IMR-90 (cell line): ENCODE measurements at regions not wholly inside any gene's neighbourhood (a gene's known extent, or its start where the extent isn't known, plus 50 kb on each side); places are given as distances from the start of the nearest gene placed in this dataset.

Experiments used
- BHLHE40 ChIP-seq: fragments of 150-350 bp; IDR thresholded peaks from 2 replicates; pipeline ENCODE4 v1.6.1; 2016; ENCODE audit warnings: mild to moderate bottlenecking, low read depth, low read length
- CEBPB ChIP-seq: IDR thresholded peaks from 2 replicates; pipeline ENCODE4 v1.6.1; 2012; ENCODE audit warnings: low read depth, low read length, improper control_type of control experiment
- MAFK ChIP-seq: IDR thresholded peaks from 2 replicates; pipeline ENCODE4 v1.6.1; 2012; ENCODE audit warnings: low read depth, low read length, improper control_type of control experiment
- MXI1 ChIP-seq: IDR thresholded peaks from 2 replicates; pipeline ENCODE4 v1.6.1; 2012; ENCODE audit warnings: low read depth, mild to moderate bottlenecking, low read length, moderate library complexity, borderline replicate concordance
- NFE2L2 ChIP-seq: fragments of 150-350 bp; IDR thresholded peaks from 2 replicates; pipeline ENCODE4 v1.6.1; 2016; ENCODE audit warnings: low read depth, mild to moderate bottlenecking, low read length
- POLR2A ChIP-seq: IDR thresholded peaks from 2 replicates; pipeline ENCODE4 v1.6.1; 2012; ENCODE audit warnings: mild to moderate bottlenecking, low read depth, low read length
- RAD21 ChIP-seq: IDR thresholded peaks from 2 replicates; pipeline ENCODE4 v1.6.1; 2012; ENCODE audit warnings: low read length, improper control_type of control experiment
- RFX5 ChIP-seq: IDR thresholded peaks from 2 replicates; pipeline ENCODE4 v1.8.0; 2012; ENCODE audit warnings: low read depth, mild to moderate bottlenecking, low read length, moderate library complexity
- SMC3 ChIP-seq: fragments of 150-350 bp; IDR thresholded peaks from 2 replicates; pipeline ENCODE4 v1.6.1; 2016; ENCODE audit warnings: low read depth, mild to moderate bottlenecking, antibody characterized with exemption, low read length, moderate library complexity
- TF ChIP-seq, protein P1 (sequence below): conservative IDR thresholded peaks from 2 replicates; pipeline ENCODE4 v1.5.1; 2012; ENCODE audit warnings: mild to moderate bottlenecking, low read depth, low read length, improper control_type of control experiment
- TF ChIP-seq, protein P2 (sequence below): fragments of 150-350 bp; IDR thresholded peaks from 2 replicates; pipeline ENCODE4 v1.6.1; 2017; ENCODE audit warnings: mild to moderate bottlenecking, antibody characterized with exemption, low read length, low read depth

- TF ChIP-seq, protein P1, sequence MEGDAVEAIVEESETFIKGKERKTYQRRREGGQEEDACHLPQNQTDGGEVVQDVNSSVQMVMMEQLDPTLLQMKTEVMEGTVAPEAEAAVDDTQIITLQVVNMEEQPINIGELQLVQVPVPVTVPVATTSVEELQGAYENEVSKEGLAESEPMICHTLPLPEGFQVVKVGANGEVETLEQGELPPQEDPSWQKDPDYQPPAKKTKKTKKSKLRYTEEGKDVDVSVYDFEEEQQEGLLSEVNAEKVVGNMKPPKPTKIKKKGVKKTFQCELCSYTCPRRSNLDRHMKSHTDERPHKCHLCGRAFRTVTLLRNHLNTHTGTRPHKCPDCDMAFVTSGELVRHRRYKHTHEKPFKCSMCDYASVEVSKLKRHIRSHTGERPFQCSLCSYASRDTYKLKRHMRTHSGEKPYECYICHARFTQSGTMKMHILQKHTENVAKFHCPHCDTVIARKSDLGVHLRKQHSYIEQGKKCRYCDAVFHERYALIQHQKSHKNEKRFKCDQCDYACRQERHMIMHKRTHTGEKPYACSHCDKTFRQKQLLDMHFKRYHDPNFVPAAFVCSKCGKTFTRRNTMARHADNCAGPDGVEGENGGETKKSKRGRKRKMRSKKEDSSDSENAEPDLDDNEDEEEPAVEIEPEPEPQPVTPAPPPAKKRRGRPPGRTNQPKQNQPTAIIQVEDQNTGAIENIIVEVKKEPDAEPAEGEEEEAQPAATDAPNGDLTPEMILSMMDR, result no peak
- no peak for TF ChIP-seq POLR2A
- no peak for TF ChIP-seq RAD21
- no peak for TF ChIP-seq CEBPB
- TF ChIP-seq BHLHE40, result no peak
- TF ChIP-seq, protein P2, sequence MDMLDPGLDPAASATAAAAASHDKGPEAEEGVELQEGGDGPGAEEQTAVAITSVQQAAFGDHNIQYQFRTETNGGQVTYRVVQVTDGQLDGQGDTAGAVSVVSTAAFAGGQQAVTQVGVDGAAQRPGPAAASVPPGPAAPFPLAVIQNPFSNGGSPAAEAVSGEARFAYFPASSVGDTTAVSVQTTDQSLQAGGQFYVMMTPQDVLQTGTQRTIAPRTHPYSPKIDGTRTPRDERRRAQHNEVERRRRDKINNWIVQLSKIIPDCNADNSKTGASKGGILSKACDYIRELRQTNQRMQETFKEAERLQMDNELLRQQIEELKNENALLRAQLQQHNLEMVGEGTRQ, result no peak
- TF ChIP-seq RFX5, result no peak
- TF ChIP-seq SMC3, result no peak
- TF ChIP-seq MXI1, result no peak
- TF ChIP-seq MAFK, result no peak
- TF ChIP-seq NFE2L2, result no peak
Observed at GRCh38 chr10:37488792-37489657, 363.6 kb downstream of the ANKRD30A start.
